Activated gamma-delta T cell (primary cell): ENCODE measurements at regions not wholly inside any gene's neighbourhood (a gene's known extent, or its start where the extent isn't known, plus 50 kb on each side); places are given as distances from the start of the nearest gene placed in this dataset.
"Not testable (repeated sequence)": the region's sequence is repeated elsewhere in the genome, so short reads cannot be mapped to it uniquely, and the experiment has no call there.

Experiments
- DNase-seq: peaks from one replicate; lab custom pipeline; 2025; lab: John Stamatoyannopoulos, UW

DNA sequence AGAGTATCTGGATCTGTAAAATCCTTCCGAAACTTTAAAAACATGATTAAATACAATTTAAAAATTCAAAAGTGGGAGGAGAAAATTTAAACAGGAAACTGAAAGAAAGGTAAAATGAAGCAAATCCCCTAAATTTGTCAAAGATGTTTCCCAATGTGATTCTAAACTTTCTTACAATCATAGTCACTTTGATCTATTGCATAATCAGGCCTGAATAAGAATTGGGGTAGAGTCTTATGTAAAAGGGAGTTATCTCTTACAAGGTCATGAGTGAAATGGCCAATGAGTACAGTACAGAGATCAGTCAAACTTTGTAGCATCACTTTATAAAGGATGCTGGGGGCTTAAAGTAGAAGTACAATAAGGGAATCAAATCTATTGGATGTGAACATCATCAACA, 1657.7 kb upstream of the CELF4 start:
- no peak for DNase-seq

DNA sequence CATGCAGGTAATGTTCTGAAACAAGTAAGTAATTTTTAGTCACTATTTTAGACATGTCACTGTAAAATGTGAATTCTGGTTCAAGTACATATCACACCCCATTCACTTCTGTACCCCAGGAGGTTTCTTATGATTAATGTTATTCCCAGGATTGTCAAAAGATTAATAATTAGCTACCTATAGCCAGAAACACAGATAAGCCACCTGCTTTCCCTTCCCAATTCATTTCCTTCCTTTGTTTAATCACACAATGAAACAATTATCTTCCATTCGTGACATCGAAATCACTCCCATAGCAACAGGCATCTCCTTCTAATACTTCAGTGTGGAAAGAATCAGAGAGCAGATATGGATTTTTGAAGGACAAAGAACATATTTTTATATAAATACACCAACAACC, 1650.3 kb upstream of the CELF4 start:
- DNase-seq: no peak

DNA sequence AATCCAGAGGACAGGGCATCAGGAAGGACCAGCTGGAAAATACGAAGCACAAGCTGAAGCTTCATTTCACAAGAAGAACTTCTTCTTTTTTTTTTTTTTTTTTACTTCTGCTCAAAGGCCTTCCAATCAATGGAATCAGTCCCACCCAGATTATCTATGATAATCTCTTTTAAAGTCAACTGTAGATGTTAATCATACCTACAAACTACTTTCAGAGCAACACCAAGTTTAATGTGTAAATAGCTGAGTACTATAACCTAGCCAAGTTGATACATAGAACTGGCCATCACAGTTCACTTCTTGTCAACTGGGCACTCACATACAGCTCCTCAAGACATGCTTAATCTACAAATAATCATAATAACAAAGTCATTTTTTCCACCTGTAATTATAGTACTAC, 1645.9 kb upstream of the CELF4 start:
- DNase-seq: no peak

DNA sequence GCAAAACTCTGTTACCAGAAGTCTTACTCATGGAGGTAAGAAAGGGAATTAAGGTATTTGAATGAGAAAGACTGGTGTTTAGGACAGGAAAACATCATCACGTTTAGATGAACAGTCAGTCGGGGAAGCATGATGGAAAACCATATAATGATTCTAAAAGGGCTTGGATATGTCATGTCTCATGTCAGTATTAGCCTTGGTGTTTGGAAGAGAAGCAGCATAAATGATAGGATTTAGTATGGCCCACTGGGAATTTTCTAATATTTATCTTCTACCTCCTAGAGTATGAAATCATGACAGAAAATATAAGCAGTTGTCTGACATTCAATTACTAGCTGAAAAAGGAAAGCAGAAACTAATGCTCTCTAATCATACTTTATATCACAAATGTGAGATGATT, 1643.6 kb upstream of the CELF4 start:
- no peak for DNase-seq

DNA sequence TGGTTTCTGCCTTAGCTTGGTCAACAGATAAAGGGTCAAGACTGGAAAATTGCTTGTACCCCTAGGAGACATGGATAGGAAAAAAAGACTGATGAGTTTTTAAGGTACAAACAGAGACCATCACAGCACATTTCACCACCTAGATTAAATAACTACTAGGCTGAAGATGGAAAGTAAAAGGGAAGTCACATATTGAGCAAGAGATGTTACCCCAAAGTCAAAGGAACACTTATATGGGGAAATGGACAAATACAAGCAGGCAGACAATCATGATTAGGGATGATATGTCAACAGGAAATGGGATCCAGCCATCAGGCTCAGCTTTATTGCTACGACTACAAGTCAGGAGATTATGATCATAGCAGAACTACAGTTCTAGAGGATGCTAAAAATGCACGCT, 1643.1 kb upstream of the CELF4 start:
- DNase-seq: no peak

DNA sequence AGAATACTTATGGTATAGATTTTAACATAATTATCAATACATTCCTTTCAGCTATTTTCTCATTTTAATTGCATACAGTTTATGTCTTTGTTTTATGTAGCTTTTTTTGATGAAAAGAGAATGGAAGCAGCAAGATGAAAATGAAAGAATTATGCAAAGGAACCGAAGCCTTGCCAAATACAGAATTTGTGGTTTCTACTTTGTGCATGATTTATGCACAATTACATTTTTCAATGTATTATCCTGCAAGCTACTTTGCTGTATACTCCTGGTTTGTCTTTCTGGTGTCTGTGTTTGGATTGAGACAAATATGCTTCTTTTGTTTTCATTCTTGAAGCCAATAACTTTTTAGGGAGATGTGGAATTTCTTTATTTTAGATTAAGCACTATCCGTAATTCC, 1642.6 kb upstream of the CELF4 start:
- DNase-seq: no peak

DNA sequence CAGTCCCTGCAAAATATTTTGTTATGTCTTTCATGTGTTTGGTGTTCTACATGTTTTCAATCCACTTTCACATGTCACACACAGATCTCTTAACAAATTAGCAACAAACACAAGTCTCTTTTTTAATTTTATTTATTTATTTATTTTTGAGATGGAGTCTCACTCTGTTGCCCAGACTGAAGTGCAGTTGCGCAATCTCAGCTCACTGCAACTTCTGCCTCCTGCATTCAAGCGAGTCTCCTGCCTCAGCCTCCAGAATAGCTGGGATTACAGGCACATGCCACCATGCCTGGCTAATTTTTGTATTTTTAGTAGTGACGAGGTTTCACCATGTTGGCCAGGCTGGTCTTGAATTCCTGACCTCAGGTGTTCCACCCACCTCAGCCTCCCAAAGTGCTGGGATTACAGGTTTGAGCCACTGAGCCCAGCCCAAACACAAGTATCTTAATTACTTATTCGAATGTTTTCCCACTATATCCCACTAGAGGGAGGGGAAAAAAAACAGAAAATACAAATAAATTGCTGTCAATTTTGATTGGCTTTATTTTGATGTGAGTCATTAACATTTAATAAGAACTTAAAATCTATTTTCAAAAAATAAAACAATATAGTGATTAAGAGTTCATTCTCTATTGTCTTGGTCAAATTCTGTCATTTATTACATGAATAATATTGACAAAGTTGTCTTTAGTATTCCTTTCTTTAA, 1641.0 kb upstream of the CELF4 start:
- DNase-seq: not testable (repeated sequence)

DNA sequence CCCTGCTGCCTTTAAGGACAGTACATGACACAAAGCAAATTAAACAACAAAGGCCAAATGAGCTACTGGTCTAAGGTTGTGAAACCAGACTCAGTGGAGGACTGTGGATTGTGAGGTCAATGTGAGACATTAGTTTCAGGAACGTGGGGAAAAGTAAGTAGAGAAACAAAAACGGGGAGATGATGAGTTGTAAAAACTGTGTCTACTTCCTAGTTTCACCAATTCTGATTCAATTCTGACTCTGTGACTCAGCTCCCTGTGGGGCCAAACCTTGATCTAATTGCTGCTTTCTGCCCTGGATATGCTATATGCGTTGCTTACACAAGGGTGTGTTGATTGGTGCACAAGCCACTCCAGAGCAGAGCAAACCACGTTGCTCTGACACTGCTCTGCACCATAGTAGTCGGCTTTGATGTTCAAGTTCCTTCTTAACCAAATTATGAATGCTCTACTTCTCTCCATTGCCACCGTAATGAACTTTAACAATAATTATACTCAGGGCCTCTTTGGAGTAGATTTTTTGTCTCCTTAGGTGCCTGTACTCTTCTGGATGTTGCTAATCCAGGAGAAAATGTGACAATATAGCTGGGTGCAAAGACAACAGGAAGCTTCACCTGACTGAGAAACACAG, 1640.1 kb upstream of the CELF4 start:
- DNase-seq: no peak

DNA sequence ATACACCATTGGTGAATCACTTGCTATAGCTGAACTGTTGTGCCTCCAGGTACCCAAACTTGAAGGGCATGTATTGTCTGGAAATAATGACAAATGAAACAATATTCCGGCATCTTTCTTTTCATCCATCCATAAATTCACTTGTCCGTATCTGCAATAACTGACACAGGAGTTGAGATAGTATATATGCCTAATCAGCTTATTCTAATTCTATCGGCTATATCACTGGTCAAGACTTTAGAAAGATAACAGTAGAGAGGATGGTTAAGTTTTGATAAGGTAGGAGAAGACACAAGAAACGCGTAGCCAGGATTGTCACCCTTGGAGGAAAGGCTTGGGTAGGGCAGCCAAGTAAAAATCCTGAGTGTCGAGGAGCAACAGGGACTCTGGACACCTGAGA, 1634.6 kb upstream of the CELF4 start:
- no peak for DNase-seq

DNA sequence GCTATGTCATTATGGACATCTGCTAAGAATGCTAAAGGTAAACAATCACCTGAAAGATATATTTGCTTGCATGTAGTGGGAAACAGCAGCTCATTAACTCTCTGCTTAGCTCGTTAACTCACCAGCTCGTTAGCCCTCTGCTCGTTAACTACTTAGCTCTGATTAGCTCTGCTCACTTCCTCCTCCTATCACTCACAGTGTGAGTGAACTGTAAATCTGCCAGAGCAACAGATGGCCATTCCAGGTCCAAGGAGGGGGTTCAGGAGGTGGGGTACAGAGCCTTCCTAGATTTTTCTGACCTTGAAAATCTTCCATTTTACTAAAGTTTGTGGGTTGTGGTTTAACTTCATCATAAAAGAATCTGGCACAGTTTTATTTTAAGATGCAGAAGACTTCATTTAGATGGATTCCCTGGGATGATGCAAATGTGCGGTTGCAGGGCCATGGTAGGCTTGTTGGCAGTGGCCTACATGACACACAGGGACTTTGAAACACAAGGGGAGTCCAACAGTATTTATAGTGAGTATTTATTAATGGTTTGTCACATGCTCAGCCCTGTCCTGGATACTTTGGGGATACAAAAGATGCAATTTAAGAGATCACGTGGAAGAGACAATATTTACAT, 1633.7 kb upstream of the CELF4 start:
- no peak for DNase-seq

DNA sequence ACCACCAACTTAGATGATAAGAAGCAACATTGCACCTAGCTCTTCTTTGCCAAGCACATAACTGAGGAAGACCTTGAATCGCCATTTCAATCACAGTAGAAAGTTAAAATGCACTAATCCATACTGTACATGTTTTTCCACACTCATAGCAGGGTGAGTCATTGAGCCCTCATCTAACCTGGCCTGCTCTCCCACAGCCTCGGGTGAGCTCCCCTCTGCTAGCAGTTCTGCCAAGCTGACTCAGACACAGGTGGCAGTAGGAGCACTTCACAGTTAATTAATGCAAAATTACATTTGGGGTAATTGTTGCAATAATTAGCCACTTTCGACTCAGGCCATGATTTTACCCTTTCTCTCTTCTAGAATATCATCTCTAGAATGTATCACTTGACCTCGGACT, 1632.8 kb upstream of the CELF4 start:
- no peak for DNase-seq

DNA sequence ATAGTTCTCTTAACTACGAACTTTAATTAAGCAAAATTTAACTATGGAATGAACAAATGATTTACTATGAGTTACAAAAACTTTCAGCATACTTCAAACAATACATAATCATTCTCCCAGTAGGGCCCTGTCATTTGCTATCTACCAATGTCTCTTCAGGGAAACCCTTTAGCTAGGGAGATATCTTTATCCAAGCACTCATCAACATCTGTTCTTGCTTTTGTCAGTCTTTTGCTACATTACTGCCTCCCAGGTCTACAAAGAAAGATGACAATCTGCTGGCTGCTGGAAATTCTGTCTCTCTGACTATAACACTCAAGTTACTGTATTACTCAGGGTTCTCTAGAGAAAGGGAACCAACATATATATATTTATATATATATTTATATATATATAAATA, 1626.3 kb upstream of the CELF4 start:
- no peak for DNase-seq

DNA sequence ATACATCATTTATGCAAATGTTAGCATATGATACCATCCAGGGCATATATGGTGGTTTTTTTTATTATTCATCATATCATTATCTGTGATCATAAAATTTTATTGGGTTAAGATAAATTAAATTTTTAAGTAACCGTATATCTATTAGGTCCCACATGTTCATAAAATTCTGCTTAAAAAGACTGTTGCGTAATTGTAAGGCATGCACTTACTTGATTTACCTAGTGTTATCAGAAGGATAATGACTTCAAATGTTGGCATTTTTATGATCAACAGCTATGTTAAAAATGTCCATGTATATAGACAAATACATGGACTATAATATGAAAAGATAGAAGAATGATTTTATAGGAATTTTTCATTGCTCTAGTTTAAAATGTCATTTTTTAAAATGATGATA, 1625.5 kb upstream of the CELF4 start:
- DNase-seq: no peak

DNA sequence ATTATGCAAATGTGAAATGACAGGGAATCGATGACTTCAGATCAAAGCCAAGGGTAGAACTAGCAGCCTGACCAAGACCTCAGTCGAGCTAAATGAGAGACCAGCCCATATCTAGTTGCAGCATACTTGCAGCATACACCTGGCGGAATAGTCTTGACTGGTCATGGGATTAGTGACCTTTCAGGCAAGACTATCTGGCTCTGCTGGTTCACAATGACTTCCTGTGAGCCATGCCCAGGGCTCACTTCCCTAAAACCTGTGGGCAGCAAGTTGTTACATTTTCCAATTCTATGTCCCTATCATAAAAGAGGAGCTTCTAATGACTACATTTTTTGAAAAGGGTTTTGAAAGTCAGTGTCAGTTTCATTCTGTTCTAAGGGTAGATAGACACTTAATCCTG, 1624.9 kb upstream of the CELF4 start:
- DNase-seq: no peak

DNA sequence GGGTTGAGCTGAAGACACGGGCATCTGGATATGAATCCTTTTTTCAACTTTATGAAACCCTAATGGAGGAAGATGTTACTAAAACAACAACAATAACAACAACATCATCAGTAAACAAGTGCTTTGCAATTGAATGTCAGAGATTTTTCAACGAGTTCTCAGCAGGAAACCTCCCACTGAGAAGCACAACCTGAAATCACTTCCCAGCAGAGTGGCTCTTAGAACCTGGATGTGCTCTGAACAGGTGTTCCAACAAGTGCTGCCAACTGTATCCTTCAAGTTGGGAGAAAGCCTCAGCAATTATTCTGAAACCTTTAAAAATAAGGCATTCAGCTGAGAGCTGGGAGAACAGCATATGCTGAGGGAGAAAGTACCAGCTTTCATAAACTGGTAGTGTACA, 1622.7 kb upstream of the CELF4 start:
- DNase-seq: no peak

DNA sequence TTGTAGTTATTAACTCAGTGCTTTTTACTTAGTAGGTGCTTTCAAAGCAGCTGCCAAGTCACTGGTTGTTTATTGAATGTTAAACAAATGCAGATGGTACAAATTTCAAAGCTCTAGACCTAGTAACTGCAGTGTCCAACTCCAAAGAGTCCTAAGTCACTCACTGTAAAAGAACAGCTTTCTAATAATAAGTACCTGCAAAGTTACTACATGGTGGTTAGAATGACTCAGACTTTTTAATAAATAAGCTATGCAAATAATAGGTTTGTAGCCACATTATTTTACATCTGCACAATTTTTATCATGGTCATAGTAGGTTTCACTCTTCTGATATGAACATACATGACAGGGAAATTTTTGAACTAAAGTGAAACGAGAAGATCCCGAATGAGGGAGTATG, 1620.4 kb upstream of the CELF4 start:
- DNase-seq: no peak

DNA sequence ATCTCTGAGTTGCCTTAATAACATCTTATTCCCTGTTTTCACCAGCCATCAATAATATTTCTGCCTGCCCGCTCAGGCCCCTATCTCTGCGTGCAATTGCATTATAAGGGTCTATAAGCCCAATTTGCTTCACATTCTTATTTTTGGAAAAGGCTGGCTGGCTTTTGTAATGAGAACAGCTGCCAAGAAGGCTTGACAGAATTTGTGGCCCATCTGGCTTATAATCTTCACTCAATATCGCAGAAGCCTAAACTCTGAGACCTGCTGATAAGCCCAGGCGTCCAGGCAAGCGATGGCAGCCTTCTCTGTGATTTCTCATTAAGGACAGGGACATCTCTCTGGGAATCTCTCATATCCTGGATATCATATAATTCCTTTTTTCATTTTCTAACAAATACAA, 1618.6 kb upstream of the CELF4 start:
- DNase-seq: no peak

DNA sequence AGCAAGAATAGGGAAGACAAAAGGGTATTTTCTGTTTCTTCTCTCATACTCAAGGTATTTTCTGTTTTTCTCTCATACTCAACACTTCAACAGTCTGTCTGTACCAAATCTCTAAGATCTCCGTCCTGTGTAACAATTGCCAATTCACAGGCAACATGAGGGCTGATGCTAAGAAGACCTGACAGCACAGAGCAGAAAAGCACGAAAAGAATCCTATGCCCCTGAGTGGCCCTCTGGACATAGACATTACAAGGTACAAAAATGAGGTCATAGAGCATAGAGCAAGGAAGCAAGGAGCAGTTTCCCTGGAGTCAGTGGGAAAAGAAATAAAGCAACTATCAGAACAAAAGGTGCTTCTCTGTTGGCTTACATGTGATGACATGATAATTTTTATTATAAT, 1612.6 kb upstream of the CELF4 start:
- no peak for DNase-seq

DNA sequence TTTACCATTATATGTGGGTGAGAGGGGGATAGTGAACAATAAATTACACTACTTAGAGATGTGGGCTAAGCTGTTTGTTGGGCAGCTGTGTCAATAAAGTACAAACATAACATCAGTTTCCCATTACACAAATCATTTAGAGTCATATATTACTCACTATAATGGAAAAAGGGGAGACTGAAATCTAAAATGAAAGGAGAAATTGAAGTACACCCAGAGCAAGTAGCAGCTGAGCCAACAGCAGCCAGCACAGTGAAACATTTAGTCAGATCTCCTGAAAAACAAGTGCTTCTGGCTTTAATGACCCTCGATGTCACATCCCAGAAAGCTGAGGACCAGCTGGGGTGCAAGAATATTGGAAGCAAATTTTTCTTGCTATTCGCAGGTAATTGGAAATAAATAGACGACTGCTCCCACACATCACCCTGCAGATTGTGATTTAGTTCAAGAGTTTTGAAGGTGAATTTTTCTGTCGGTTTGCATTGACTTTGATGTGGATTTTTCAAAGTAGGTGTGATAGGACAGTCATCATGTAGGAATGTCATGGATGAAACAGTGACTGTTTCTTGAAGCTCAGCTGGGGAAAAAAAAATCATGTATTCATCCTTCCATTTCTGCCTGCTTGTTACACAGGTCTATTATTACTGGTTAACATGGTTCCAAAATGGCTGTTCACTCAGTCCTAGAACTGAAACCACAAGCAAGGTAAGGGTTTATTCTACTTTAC, 1607.3 kb upstream of the CELF4 start:
- no peak for DNase-seq

DNA sequence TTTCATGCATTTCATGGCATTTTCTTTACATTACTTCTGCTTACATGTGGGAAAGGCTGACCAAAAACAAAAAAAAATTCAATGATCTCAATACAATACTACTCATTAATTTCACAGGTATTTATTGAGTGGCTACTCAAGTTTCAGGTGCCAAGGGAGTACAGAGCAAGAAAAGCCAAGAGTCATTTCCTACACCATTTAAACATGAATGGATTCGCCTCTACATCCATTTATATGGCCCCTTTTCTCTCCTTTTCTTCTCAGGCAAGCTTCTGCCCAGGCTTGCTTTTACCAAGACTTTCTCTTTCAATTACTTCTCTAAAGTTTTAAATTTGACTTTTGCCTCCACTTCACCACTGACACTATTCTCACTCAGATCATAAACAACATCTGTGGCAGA, 1603.1 kb upstream of the CELF4 start:
- DNase-seq: no peak

DNA sequence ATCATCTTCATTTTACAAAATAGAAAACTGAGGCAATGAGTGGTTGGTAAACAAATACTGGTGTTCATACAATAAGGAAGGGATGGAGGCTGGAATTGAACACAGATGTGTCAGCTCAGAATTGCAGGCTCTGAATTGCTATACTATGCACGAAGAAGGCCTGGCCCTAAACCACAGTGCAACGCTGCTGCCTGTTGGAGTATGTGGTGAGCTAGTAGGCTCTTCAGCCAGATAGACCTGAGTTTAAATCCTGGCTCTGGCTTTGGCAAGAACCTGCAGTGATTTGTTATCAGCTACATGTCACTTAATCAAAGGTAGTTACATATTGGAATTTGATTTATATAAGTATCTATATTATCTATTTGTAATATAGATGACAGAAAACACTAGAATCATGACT, 1602.4 kb upstream of the CELF4 start:
- DNase-seq: no peak

DNA sequence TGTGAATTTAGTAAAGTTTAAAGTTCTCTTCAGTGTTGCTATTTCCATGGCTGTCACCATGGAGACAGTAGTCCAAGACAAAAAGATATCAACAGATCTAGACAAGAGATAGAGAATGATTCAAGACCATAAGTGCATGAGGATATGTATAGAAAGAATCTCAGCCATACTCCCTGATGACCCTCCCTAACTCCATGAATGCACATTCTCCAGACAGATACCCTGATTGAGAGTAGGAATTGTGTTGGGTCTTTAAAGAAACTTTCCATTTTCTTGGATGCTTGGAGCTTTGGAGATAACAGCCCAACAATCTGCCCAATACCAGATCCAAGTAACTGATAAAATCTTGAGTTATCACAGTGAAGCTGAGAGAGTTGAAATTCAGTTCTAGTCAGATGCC, 1601.2 kb upstream of the CELF4 start:
- DNase-seq: no peak
